Lower leg skin (tissue), 3 donors: ENCODE measurements at regions not wholly inside any gene's neighbourhood (a gene's known extent, or its start where the extent isn't known, plus 50 kb on each side); places are given as distances from the start of the nearest gene placed in this dataset.

ENCODE experiments used
- POLR2A ChIP-seq, 2 donors: fragments of 450-650 bp; IDR thresholded peaks; one replicate each; pipeline ENCODE4 v1.6.1; 2016 to 2017; ENCODE audit warnings: antibody characterized with exemption in 2 of 2, mild to moderate bottlenecking in 1 of 2, moderate library complexity in 1 of 2
- TF ChIP-seq, protein P1 (sequence below), 3 donors: fragments of 450-650 bp; IDR thresholded peaks; one replicate each; pipeline ENCODE4 v1.5.1; 2016; ENCODE audit warnings: antibody characterized with exemption in 3 of 3, mild to moderate bottlenecking in 3 of 3, moderate library complexity in 2 of 3

GRCh38 chr15:96019114-96019513 is 311.4 kb upstream of the NR2F2 start:
- TF ChIP-seq, protein P1, sequence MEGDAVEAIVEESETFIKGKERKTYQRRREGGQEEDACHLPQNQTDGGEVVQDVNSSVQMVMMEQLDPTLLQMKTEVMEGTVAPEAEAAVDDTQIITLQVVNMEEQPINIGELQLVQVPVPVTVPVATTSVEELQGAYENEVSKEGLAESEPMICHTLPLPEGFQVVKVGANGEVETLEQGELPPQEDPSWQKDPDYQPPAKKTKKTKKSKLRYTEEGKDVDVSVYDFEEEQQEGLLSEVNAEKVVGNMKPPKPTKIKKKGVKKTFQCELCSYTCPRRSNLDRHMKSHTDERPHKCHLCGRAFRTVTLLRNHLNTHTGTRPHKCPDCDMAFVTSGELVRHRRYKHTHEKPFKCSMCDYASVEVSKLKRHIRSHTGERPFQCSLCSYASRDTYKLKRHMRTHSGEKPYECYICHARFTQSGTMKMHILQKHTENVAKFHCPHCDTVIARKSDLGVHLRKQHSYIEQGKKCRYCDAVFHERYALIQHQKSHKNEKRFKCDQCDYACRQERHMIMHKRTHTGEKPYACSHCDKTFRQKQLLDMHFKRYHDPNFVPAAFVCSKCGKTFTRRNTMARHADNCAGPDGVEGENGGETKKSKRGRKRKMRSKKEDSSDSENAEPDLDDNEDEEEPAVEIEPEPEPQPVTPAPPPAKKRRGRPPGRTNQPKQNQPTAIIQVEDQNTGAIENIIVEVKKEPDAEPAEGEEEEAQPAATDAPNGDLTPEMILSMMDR (IDR thresholded peaks at IDR 0.05), result no peak
- TF ChIP-seq POLR2A (IDR thresholded peaks at IDR 0.05), result no peak
